ENCODE measurements at regions not wholly inside any gene's neighbourhood (a gene's known extent, or its start where the extent isn't known, plus 50 kb on each side); places are given as distances from the start of the nearest gene placed in this dataset.

GRCh38 chr5:143653256-143653655 is 158.7 kb upstream of the HMHB1 start:
- TF ChIP-seq POLR2A (IDR thresholded peaks at IDR 0.05; ENCODE audit: control extremely low read depth in 1 of 2, low read depth in 2 of 2, low read length in 2 of 2) (no peak), BACH1 (IDR thresholded peaks at IDR 0.05; ENCODE audit: low read length) (no peak), TEAD4 (IDR thresholded peaks at IDR 0.05; ENCODE audit: low read depth, low read length) (no peak)
